NCI-H446 treated with DMSO at 0.1 percent for 48 hours (cell line): ENCODE measurements at regions not wholly inside any gene's neighbourhood (a gene's known extent, or its start where the extent isn't known, plus 50 kb on each side); places are given as distances from the start of the nearest gene placed in this dataset.

Experiments
- DNase-seq: peaks from one replicate; lab custom pipeline; 2025; lab: John Stamatoyannopoulos, UW

DNA sequence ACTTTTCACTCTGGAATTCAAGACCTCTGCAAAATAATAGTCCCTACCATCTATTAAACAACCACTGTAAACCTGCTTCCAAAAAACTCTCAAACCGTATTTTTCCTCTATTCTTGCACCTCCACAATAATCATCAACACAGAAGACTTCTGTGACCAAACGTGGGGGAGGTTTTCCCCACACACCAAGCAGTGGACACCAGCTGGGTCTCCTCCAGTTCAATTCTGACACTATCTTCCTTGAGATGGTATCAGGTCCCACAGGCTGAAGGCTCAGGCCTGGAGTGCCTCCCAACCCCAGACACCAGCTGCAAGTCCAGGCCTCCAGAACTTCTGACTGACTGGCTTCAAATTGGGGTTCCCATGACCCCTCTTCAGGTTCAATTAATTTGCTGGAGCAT lies 89.6 kb upstream of the RAP2B start:
- no peak for DNase-seq

DNA sequence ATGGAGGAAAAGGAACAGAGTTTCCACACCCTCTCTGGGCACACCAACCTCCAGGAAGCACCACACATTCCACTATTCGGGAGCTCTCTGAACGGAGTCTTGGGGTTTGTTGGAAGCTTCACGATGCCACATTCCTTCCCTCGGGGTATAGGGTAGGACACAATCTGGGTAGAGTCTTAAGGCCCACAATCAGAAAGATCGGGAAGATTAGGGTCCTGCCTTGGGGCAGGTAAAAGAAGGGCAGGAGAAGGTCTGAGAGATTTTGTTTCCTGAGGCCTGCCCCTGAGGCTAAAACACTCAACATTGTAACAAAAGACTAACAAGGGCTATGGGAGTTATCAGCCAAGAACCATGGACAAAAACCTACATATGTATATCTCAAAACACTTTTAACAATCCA lies 89.2 kb upstream of the RAP2B start:
- no peak for DNase-seq

DNA sequence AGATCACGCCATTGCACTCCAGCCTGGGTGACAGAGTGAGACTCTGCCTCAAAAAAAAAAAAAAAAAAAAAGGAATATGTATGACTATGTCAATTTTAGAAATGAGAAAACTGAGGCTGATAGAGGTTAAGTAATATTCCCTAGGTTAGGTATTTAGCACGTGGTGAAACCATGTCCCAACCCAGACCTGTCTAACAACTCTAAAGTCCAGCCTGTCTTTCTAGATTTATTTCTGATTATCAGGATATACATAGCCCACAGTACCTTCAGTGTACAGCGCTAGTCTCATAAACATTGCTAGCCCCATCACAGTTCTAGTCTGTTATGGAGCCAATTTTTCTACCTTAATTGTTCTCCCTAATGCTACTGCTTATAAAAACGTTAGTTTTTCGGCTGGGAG lies 88.4 kb upstream of the RAP2B start:
- no peak for DNase-seq

DNA sequence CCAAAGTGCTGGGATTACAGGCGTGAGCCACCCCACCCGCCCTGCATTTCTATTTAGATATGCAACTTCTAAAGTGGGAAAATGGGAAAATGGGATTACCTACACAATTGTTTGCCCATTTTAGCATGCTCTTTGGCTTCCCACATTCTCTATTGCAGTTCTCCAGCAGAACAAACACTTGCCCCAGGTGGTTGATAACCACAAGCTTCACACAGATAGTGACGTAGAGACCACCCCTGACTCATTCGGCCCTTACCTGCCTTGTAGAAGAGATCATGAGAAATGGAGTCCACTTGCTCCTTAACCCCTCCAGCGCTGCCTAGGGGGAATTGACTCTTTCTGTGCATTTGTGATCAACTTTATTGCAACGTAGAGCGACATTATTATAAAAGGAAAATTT lies 83.2 kb upstream of the RAP2B start:
- no peak for DNase-seq

DNA sequence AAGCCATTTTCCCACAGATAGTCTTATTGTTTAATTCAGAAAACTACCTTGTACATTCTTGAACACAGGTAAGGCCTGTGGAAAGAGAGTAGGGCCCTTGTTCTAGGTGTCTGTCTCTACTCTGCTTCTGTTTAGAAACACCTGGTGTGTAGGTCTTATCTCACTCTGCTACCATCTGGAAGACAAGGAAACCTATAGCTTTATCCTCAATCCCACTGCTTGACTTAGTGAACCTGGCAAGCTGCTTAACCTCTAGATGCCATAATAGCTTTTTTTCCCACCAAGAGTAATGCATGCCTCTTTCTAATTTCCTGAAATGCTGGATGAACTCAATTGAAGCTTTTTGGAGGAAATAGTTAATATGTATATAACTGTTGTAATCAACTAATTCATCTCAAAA lies 82.6 kb upstream of the RAP2B start:
- DNase-seq = no peak

DNA sequence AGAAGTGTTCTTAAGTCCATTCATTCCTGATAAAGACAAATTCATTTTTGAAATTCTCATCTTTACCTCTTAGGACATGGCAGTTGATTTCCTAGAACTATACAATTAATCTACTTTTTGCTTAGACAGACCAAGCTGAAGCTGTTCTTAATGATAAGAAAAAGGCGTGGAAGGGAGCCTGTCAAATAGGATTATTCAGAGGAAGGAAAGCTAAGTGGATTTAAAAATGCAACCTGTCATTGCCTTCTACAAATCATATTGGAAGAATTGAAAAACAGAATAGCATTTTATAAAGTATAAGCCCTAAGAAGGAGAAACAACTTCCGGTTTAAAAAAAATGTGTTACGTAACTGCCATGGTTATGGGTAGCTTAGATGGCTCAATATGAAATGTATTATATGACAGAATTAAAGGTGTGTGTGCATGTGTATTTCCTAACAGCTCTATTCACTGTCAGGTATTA lies 81.2 kb upstream of the RAP2B start:
- DNase-seq = no peak

DNA sequence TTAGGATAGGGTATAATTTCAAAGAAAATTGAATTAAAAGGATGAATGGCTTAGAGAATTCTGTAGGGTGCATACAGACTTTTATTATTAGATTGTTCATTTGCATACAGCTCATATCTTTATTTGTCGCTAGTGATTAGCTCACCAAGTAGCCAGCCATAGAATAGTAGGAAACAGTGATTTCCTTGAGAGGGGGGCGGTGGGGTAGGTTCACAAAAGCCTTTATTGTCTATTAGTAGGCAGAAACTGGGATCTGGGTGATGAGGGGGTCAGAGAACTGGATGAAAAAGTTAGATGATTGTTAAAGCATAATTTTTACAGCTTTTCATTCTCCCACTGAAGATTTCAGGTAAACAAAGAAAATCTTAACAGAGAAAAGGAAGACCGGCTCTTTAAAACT lies 77.6 kb upstream of the RAP2B start:
- DNase-seq = no peak

DNA sequence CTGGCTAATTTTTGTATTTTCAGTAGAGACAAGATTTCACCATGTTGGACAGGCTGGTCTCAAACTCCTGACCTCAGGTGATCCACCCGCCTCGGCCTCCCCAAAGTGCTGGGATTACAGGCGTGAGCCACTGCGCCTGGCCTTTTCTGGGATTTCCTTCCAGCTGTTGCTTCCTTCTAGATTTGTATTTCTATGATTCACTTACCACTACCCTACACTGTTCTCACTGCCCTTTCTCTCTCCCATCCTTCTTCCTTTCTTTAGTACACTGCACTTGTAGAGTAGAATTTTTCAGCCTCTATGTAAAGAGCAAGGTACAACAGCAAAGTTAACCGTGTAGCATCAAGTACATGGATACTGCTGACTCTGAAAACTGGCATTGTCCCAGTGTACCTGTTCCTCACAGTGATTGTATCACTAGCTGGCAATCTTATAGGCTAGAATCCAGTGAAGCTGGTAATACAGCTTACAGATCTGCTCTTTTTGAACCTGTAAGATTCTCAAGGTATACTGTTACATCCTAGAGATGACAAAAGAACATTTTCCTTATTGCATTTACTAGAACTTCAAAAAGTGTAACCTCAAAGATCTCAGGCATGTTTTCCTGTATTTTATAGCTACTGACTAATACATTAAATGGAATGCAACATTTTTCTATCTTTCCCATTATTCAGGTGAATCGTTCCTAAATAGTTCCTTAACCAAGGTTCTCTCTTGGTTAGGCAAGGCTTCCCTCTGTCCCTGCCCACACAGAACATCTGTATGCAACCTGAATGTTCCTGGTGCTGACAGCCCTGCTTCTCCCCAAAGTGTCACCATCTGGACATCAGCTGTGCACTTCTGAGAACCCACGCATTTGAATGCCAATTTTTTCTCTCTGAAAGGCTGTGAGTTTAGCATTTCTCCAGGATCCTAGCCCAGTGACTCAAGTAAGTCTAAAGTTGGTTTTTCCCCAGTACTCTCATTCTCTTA lies 74.1 kb upstream of the RAP2B start:
- DNase-seq = no peak

DNA sequence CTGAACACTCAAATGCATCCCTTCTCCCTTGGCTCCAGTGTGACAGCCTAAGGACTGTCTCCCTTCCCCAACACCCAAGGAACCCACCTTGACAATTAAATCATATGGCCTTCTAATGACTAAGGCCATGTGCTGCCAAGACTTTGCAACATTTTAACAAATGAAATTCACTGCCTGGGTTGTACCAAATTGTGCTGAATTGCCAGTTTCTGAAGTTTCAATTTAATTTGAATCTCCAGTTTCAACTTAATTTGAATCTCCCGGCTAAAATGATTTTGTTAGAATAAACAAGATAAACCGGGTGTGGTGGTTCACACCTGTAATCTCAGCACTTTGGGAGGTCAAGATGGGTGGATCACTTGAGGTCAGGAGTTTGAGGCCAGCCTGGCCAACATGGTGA lies 72.4 kb upstream of the RAP2B start:
- no peak for DNase-seq

DNA sequence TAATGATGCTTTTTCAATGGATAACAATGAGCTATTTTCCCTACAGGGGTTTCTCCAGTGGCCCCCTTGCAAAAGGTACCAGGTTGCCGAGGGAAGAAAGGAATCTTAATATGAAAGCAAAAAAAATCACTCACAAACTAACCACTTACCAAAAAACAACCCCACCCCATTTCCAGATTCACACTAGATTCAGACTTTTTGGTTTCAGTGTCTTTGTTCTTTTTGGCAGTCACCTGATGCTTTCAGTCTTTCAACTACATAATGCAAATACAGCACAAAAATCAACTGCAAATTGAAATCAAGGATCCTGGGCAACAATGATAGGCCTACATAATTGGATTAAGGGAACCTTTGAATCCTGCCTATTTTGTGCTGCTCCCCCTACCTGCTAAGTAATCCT lies 71.1 kb upstream of the RAP2B start:
- DNase-seq = no peak

DNA sequence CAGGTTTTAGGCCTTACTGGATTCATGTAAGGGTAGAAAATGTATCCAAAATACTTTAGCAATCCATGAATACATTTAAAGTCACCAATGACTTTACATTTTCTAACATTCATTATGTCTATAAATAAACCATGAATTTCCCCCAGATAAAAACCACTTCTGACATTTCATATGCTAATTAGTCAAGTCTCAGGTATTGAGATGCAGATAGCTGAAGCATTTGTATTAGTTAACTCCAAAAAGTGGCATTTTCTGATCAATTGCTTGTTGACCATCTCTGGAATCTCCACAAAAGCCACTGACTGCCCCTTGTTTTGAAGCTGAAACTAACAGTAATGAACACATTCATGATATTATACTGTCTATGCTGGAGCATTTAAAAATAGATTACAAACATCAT lies 68.4 kb upstream of the RAP2B start:
- no peak for DNase-seq

DNA sequence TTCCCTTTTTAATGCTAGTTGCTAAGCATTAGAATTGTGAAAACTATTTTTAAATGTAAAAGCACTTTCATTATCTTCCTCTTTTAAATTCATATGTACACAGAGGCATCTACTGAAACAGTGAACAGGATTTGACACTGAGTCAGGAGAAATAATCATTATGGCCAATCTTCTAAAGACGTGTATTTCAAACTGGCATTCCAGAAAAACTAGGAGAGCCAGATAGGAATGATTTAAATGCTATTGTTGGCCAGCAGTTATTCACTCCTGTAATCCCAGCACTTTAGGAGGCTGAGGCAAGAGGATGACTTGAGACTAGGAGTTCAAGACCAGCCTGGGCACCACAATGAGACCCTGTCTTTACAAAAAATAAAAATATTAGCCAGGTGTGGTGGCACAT lies 67.6 kb upstream of the RAP2B start:
- DNase-seq = no peak

DNA sequence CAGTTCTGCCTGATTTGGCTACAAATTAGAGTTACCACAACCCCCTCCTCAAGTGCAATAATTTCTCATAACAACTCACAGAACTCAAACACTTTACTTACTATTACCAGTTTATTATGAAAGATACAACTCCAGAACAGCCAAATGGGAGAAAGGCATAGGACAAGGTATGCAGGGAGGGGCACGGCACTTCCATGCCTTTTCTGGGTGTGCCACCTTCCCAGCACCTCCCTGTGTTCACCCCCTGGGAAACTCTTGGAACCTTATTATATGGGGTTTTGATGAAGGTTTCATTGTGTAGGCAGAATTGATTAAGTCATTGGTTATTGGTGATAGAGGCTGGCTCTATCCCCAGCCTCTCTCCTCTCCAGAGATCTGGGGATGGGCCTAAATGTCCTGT lies 66.6 kb upstream of the RAP2B start:
- no peak for DNase-seq

DNA sequence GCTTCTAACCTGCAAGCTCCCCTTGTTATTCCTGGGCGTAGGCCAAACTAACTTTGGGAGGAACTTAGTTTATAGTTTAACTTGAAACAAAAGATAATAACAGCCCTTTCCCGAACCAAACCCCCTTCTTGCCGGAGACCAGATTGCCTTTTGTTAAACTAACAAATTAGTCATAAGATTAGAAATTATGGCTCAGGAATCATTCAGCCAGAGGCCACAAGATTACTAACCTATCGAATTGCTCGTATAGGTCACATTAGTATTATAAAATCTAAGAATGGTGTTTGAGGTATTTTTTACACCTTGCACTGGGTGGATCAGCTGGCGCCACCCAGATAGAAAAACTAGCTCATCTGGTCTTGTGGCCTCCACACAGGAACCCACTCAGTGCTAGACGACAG lies 65.3 kb upstream of the RAP2B start:
- DNase-seq = no peak

DNA sequence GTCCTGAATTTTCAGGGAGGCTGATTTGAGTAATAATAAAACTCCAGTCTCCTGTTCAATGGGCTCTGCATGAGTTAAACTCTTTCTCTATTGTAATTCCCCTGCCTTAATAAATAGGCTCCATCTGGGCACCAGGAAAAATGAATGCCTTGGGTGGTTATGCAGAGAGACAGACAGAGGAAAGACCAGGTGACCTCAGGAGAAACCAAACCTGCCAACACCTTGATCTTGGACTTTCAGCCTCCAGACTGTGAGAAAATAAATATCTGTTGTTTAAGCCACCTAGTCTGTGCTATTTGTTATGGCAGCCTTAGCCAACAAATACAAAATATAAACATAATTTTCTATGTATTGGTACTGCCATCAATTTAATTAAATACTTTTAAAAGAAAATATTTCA lies 64.8 kb upstream of the RAP2B start:
- no peak for DNase-seq

DNA sequence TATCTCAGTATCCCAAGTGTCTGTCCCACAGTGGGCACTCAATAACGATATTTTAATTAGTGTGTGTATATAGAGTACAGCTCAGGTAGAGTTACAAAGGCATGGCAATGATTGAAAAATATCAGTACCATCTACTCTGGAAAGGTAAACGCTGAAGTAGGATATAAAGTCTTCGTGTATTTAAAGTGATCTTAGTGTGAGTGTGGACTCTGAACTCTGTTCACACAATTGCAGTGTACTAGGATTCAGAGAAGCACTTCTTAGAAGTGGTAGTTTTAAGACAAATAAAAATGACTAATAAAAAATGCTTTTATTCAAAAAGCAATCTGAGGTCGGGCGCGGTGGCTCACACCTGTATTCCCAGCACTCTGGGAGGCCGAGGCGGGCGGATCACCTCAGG lies 62.9 kb upstream of the RAP2B start:
- no peak for DNase-seq

DNA sequence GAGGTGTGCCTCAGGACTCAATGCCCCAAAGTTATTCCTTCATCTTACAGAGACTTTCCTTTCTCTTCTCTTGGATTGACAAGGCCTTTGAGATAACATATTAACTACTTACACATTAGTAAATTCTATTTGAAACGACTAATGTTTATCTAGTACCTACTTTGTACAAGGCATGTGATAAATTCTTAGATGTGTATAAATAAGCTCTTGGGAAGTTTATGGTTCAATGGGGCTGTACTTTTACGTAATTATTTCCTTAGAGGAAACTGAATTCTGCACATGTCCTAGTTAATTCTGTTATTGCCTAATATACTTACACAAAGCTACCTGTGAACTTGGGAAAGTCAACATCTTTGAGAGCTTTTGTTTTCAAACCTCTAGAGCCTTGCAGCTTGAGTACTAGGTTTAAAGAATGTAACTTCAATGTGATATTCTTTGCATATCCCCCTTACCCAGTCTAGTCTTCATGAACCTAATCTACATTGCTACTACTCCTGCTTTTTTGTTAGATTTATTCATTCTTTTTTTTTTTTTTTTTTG lies 58.5 kb upstream of the RAP2B start:
- no peak for DNase-seq

DNA sequence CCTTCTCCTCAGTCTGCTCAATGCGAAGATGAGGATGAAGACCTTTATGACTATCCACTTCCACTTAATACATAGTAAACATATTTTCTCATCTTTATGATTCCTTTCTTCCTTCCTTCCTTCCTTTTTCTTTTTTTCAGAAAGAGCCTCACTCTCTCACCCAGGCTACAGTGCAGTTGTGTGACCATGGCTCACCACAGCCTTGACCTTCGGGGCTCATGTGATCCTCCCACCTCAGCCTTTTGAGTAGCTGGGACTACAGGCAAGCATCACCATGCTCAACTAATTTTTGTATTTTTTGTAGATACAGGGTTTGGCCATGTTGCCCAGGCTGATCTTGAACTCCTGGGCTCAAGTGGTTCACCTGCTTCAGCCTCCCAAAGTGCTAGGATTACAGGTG lies 52.0 kb upstream of the RAP2B start:
- DNase-seq = no peak

DNA sequence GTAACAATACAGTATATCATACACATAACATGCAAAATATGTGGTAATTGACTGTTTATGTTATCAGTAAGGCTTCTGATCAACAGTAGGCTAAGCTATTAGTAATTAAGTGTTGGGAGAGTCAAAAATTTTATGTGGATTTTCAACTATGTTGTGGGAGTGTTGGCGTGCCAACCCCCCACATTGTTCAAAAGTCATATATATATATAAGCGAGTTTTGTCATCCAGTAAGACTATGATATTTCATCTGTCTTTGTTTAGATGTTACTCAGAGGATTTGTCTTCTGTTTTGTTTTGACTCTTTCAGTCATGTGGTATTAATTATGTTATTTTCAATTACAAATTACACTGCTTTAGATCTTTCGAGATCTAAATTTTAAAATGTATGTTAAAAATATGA lies 51.0 kb upstream of the RAP2B start:
- DNase-seq = no peak
